GM19455 (cell line): ENCODE measurements at regions not wholly inside any gene's neighbourhood (a gene's known extent, or its start where the extent isn't known, plus 50 kb on each side); places are given as distances from the start of the nearest gene placed in this dataset.

ENCODE experiments used
- ATAC-seq: cut with Tn5 transposase; IDR thresholded peaks from one replicate; pipeline ENCODE4 v1.9.1; 2021; ENCODE audit not compliant: unreplicated experiment

- no peak for ATAC-seq
Observed at GRCh38 chr4:143055997-143056396, 128.7 kb upstream of the USP38 start.

- ATAC-seq: no peak
Observed at GRCh38 chr4:143071351-143071750, 113.4 kb upstream of the USP38 start.

GRCh38 chr4:143076723-143077122, 108.0 kb upstream of the USP38 start:
- ATAC-seq: no peak

GRCh38 chr4:143082701-143083100, 102.0 kb upstream of the USP38 start:
- ATAC-seq: no peak

- no peak for ATAC-seq
Observed at GRCh38 chr4:143083756-143084472, 100.8 kb upstream of the USP38 start.

GRCh38 chr4:143084566-143084965, 100.2 kb upstream of the USP38 start:
- ATAC-seq: no peak

- ATAC-seq: no peak
Observed at GRCh38 chr4:143085224-143085623, 99.5 kb upstream of the USP38 start.

- ATAC-seq: no peak
Observed at GRCh38 chr4:143085659-143086058, 99.1 kb upstream of the USP38 start.

GRCh38 chr4:143089291-143089690, 95.4 kb upstream of the USP38 start:
- ATAC-seq: no peak

GRCh38 chr4:143089847-143090246, 94.9 kb upstream of the USP38 start:
- no peak for ATAC-seq

GRCh38 chr4:143091862-143092261, 92.9 kb upstream of the USP38 start:
- ATAC-seq: no peak

- no peak for ATAC-seq
Observed at GRCh38 chr4:143095447-143095846, 89.3 kb upstream of the USP38 start.

GRCh38 chr4:143097751-143098150, 87.0 kb upstream of the USP38 start:
- ATAC-seq: no peak

GRCh38 chr4:143099693-143100092, 85.0 kb upstream of the USP38 start:
- no peak for ATAC-seq

- ATAC-seq: no peak
Observed at GRCh38 chr4:143109376-143109775, 75.3 kb upstream of the USP38 start.

- ATAC-seq: no peak
Observed at GRCh38 chr4:143118663-143119062, 66.1 kb upstream of the USP38 start.

GRCh38 chr4:143127621-143128020, 57.1 kb upstream of the USP38 start:
- no peak for ATAC-seq

- ATAC-seq: no peak
Observed at GRCh38 chr4:143133977-143134376, 50.7 kb upstream of the USP38 start.
